ENCODE measurements at regions not wholly inside any gene's neighbourhood (a gene's known extent, or its start where the extent isn't known, plus 50 kb on each side); places are given as distances from the start of the nearest gene placed in this dataset.

GRCh38 chr13:90003566-90003965 is 1343.9 kb upstream of the MIR17HG start:
- peaks cover 0 to 22% (median 0%) of the 10 kb centered on the region in 11 donors for H3K9me3 ChIP-seq
- H3K36me3 ChIP-seq: no peaks in the 10 kb centered on the region
- WGBS, 2 donors: 88 to 92% methylated on average over 3 of the region's 3 CpGs
- H3K4me3 ChIP-seq: no peak overlapping the region
- no peaks in the 10 kb centered on the region for H3K27me3 ChIP-seq
- H3K27ac ChIP-seq: no peak overlapping the region
- intact Hi-C loops (cut with DNase I): no loop called here
- H3K4me1 ChIP-seq: no peaks in the 10 kb centered on the region
- TF ChIP-seq, protein P1, sequence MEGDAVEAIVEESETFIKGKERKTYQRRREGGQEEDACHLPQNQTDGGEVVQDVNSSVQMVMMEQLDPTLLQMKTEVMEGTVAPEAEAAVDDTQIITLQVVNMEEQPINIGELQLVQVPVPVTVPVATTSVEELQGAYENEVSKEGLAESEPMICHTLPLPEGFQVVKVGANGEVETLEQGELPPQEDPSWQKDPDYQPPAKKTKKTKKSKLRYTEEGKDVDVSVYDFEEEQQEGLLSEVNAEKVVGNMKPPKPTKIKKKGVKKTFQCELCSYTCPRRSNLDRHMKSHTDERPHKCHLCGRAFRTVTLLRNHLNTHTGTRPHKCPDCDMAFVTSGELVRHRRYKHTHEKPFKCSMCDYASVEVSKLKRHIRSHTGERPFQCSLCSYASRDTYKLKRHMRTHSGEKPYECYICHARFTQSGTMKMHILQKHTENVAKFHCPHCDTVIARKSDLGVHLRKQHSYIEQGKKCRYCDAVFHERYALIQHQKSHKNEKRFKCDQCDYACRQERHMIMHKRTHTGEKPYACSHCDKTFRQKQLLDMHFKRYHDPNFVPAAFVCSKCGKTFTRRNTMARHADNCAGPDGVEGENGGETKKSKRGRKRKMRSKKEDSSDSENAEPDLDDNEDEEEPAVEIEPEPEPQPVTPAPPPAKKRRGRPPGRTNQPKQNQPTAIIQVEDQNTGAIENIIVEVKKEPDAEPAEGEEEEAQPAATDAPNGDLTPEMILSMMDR (IDR thresholded peaks at IDR 0.05): no peak
- DNase-seq: no peak
- no peak for ATAC-seq

GRCh38 chr13:90008707-90009149 is 1338.8 kb upstream of the MIR17HG start:
- no peaks in the 10 kb centered on the region for H3K27me3 ChIP-seq
- ATAC-seq (no peak), DNase-seq (no peak)
- WGBS, 2 donors: 51 to 52% methylated on average over 7 of the region's 7 CpGs
- no peaks in the 10 kb centered on the region for H3K4me1 ChIP-seq
- no peak overlapping the region for H3K27ac ChIP-seq
- intact Hi-C loops (cut with DNase I): no loop called here
- H3K9me3 ChIP-seq: peaks cover 0 to 14% (median 0%) of the 10 kb centered on the region in 11 donors
- H3K4me3 ChIP-seq: no peak overlapping the region
- H3K36me3 ChIP-seq: no peaks in the 10 kb centered on the region
- TF ChIP-seq, protein P1 (IDR thresholded peaks at IDR 0.05): no peak

GRCh38 chr13:90014038-90014437 is 1333.4 kb upstream of the MIR17HG start:
- Histone ChIP-seq H3K9me3 (peaks cover 0 to 22% (median 0%) of the 10 kb centered on the region in 11 donors), H3K27me3 (no peaks in the 10 kb centered on the region), H3K4me1 (no peaks in the 10 kb centered on the region), H3K27ac (no peak overlapping the region), H3K4me3 (no peak overlapping the region), H3K36me3 (no peaks in the 10 kb centered on the region)
- TF ChIP-seq, protein P1 (IDR thresholded peaks at IDR 0.05): no peak
- WGBS, 2 donors: 77 to 82% methylated on average over 1 of the region's 1 CpG
- DNase-seq (no peak), ATAC-seq (no peak)
- intact Hi-C loops (cut with DNase I): no loop called here

DNA sequence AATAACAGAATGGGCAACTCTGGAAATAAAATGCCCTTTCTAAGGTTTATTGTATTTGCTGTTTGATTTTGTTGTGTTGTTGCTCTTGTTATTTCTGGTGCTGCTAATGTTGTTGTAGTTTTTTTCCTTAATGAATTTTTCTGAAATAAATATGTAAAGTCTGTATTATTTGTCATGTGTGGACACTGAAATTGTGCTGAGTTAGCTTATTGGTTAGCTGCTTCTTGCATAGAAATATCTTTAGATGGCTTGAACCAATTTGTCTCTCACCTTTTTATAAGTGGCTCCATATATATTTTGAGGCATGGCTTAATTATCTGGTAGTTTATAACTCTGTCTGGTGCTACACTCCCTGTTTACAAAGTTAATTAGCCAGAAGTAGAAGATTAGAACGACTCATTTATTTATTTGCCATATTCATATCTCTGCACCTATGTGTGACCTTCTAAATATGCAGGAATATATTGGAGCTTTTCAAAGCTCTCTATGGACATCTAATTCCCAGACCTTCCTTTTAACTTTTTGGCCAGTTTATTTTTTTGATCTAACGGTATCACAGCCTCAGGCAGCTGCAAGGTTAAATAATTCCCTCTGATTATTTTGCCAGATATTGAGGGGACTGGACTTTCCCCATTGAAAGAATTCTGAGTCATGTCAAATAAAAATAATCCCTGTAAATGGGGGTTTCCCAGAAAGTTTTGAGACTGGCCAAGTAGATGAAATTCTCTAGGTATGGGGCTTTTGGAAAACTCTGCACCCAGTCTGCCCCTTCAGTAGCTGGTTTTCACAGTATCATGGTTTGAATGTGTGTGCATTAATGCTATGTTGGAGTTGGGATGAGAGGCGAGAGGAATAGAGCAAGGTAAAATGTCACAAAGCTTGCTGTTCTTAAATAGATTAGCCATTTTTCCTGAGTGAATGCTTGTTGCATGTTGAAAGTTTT is 1331.7 kb upstream of the MIR17HG start:
- H3K9me3 ChIP-seq: peaks cover 0 to 22% (median 0%) of the 10 kb centered on the region in 11 donors
- TF ChIP-seq, protein P1 (IDR thresholded peaks at IDR 0.05): no peak
- 51 to 59% methylated on average over 3 of the region's 3 CpGs for WGBS, 2 donors
- H3K4me1 ChIP-seq: no peaks in the 10 kb centered on the region
- no peaks in the 10 kb centered on the region for H3K36me3 ChIP-seq
- intact Hi-C loops (cut with DNase I): no loop called here
- DNase-seq (no peak), ATAC-seq (no peak)
- H3K4me3 ChIP-seq: no peak overlapping the region
- H3K27me3 ChIP-seq: no peaks in the 10 kb centered on the region
- H3K27ac ChIP-seq: no peak overlapping the region

Data from heart right ventricle (tissue), 16 donors.